Ascending aorta (tissue), 2 donors: ENCODE measurements at regions not wholly inside any gene's neighbourhood (a gene's known extent, or its start where the extent isn't known, plus 50 kb on each side); places are given as distances from the start of the nearest gene placed in this dataset.

Experiments
- DNase-seq, 2 donors: peaks; one replicate each; pipeline ENCODE4 v3.0.0-alpha.2; 2019; ENCODE audit warnings: low spot score in 2 of 2
- H3K27ac ChIP-seq, 2 donors: fragments of 200-600 bp; sonication (generic); one replicate each; pipeline ENCODE4 v1.5.1; 2016 to 2017; ENCODE audit warnings: mild to moderate bottlenecking in 1 of 2
- H3K27me3 ChIP-seq: fragments of 200-600 bp; sonication (generic); one replicate; pipeline ENCODE4 v1.5.1; 2017
- H3K36me3 ChIP-seq, 2 donors: fragments of 200-600 bp; sonication (generic); one replicate each; pipeline ENCODE4 v1.5.1; 2016
- H3K4me1 ChIP-seq, 2 donors: fragments of 200-600 bp; sonication (generic); one replicate each; pipeline ENCODE4 v1.5.1; 2016 to 2017; ENCODE audit warnings: mild to moderate bottlenecking in 1 of 2
- H3K4me3 ChIP-seq, 2 donors: fragments of 200-600 bp; sonication (generic); one replicate each; pipeline ENCODE4 v1.5.1; 2016 to 2017; ENCODE audit warnings: mild to moderate bottlenecking in 1 of 2
- H3K9me3 ChIP-seq, 2 donors: fragments of 200-600 bp; sonication (generic); one replicate each; pipeline ENCODE4 v1.5.1; 2016
- intact Hi-C: fragments of 100-400 bp; cut with DNase I; formaldehyde crosslinking; loops from one replicate; pipeline ENCODE4 v1.15.1; 2023
- TF ChIP-seq, protein P1 (sequence below), 3 experiments: fragments of 200-600 bp in 2 of 3; fragments of 450-650 bp in 1 of 3; sonication (generic) in 2 of 3; IDR thresholded peaks; one replicate each; pipeline ENCODE4 v1.5.1; 2016 to 2019; ENCODE audit warnings: antibody characterized with exemption in 3 of 3, mild to moderate bottlenecking in 1 of 3, moderate library complexity in 1 of 3

DNA sequence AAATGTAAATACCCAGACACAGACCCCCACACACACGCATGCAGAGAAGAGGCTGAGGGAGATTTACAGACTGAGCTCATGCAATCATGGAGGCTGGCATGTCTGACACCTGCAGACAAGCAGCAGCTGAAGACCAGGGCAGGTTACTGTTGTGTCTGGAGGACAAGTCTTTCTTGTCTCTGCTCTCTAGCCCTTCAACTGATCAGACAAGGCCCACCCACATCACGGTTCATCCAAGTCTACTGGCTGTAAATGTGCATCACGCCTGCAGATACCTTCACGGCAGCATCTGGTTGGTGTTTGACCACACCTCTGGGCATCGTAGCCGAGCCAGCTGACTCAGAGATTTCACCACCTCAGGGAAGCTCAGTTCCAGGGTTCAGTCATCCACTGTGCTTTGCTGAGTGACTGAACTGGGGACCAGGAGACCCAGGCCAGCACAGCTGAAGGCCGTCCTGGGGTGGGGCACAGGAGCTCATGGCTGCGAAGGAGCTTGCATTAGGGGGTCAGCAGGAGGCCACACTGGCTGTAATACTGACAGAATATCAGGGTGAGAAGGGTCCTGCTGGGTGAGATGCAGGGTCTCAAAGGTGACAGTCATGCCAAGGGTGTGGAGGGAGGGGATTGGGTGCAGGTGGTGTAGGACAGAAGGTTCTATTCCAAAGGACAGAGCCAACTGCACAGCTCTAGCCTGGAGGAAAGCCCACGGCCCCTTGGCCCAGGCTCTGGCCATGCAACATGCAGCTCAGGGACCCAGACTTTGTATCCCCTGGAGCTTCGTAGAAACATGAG is 304.9 kb downstream of the BRD1 start:
- H3K36me3 ChIP-seq = no peaks in the 10 kb centered on the region
- H3K4me1 ChIP-seq = no peaks in the 10 kb centered on the region
- H3K9me3 ChIP-seq = no peaks in the 10 kb centered on the region
- intact Hi-C loops = no loop called here
- TF ChIP-seq, protein P1, sequence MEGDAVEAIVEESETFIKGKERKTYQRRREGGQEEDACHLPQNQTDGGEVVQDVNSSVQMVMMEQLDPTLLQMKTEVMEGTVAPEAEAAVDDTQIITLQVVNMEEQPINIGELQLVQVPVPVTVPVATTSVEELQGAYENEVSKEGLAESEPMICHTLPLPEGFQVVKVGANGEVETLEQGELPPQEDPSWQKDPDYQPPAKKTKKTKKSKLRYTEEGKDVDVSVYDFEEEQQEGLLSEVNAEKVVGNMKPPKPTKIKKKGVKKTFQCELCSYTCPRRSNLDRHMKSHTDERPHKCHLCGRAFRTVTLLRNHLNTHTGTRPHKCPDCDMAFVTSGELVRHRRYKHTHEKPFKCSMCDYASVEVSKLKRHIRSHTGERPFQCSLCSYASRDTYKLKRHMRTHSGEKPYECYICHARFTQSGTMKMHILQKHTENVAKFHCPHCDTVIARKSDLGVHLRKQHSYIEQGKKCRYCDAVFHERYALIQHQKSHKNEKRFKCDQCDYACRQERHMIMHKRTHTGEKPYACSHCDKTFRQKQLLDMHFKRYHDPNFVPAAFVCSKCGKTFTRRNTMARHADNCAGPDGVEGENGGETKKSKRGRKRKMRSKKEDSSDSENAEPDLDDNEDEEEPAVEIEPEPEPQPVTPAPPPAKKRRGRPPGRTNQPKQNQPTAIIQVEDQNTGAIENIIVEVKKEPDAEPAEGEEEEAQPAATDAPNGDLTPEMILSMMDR (IDR thresholded peaks at IDR 0.05) = no peak
- no peak overlapping the region for H3K27ac ChIP-seq
- H3K27me3 ChIP-seq = no peaks in the 10 kb centered on the region
- no peak overlapping the region for H3K4me3 ChIP-seq
- no peak for DNase-seq

DNA sequence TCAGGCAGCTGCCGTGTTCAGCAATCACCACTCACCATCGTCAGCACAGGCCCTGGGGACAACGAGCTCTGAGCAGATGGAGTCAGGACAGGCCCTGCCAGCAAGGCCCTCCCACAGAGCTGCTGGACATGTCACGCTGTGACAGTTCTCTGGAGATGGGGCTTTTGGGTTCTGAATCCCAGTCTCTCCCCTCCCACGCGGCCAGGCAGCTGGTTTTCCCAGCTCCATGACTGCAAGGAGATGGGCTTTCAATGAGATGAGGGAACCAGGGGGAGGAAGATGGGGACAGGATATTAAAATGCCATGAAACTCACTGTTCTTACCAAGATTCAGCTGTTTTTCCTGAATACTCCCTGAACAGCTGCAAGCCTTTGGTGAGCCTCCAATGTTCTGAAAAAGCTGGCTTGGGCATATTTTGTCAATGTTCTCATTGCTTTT is 305.9 kb downstream of the BRD1 start:
- H3K27ac ChIP-seq = no peak overlapping the region
- H3K4me1 ChIP-seq = no peaks in the 10 kb centered on the region
- H3K36me3 ChIP-seq = no peaks in the 10 kb centered on the region
- intact Hi-C loops = no loop called here
- TF ChIP-seq, protein P1 (IDR thresholded peaks at IDR 0.05) = no peak
- H3K27me3 ChIP-seq = no peaks in the 10 kb centered on the region
- H3K9me3 ChIP-seq = no peaks in the 10 kb centered on the region
- no peak overlapping the region for H3K4me3 ChIP-seq
- DNase-seq = no peak

DNA sequence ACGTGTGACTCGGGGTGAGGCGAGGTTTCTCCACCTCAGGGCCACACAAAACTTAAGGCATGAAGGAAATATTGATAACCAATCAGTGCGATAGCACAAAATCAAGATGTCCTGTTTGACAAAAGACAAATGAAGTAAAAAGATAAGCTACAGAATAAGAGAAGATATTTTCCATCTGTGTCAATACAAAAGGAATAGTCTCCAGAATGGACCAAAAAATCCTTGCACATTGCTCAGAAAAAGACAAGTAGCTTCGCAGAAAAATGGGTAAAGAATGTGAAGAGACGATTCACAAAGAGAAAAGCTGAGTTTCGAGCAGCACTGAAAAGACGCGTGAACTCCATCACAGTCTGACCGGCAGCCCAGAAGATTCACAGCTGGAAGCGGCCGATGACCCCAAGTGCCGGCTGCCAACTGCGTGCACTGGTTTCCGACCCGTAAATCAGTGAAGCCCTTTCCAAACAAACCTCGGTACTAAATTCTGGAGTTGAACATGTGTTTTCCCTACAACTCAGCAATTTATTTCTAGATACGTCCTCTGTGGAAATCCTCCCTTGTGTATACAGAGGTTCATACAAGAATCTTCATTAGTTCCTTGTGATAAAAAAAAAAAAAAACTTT is 308.4 kb downstream of the BRD1 start:
- no peaks in the 10 kb centered on the region for H3K4me1 ChIP-seq
- H3K4me3 ChIP-seq = no peak overlapping the region
- DNase-seq = no peak
- H3K9me3 ChIP-seq = no peaks in the 10 kb centered on the region
- intact Hi-C loops = no loop called here
- H3K27me3 ChIP-seq = no peaks in the 10 kb centered on the region
- TF ChIP-seq, protein P1 (IDR thresholded peaks at IDR 0.05) = no peak
- no peak overlapping the region for H3K27ac ChIP-seq
- H3K36me3 ChIP-seq = no peaks in the 10 kb centered on the region

DNA sequence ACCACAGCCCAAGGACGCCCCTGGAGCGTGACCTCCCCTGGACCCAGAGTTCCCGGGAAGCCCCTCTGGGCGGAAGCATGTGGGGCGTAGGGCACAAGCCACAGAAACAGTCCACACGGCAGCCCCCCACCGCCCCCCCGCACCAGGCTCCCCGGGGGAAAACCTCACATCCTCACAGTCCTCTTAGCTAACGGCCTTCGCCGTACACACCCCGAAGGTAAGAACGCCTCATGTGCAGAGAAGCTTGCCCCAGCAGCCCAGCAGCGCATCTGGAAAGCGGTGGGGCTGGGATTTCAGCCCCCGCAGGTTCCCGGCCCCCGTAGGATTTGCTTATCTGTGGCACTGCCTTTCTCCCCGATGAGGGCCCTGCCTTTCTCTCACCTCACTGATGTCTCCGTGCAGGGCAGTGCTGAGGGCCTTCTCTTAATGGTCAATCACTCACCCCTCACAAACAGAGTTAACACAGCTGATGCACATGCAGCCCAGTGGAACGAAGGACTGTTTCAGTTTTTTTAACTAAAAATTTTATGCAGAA is 309.2 kb downstream of the BRD1 start:
- DNase-seq = no peak
- Histone ChIP-seq H3K27ac (no peak overlapping the region), H3K4me3 (no peak overlapping the region), H3K9me3 (no peaks in the 10 kb centered on the region), H3K36me3 (no peaks in the 10 kb centered on the region), H3K4me1 (no peaks in the 10 kb centered on the region), H3K27me3 (no peaks in the 10 kb centered on the region)
- TF ChIP-seq, protein P1 (IDR thresholded peaks at IDR 0.05) = no peak
- intact Hi-C loops = no loop called here

DNA sequence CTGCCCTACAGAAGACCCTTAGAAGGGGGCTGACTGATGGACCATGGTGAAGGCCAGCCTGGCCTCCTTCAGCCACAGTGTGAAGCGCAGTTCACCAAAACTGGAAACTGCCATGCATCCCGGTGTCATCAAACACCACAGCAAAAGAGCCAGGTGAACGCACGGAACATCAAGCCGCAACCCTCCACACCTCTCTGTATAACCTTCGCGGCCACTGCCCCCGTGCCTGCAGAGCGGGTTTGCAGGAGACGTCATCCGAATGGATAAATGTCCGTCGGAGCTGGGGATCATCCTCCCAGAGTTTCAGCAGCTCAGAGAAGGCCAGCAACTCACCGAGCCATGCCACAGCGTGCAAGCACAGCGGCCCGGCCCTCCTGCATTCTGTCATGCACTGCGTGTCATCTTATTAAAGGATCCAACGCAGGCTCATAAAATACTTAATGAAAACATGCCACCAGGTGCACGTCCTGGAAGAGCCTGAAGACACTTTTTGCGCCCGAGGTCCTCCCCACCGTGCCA is 309.9 kb downstream of the BRD1 start:
- Histone ChIP-seq H3K4me1 (no peaks in the 10 kb centered on the region), H3K9me3 (no peaks in the 10 kb centered on the region), H3K36me3 (no peaks in the 10 kb centered on the region), H3K4me3 (no peak overlapping the region), H3K27me3 (no peaks in the 10 kb centered on the region), H3K27ac (no peak overlapping the region)
- peak in 1 of 2 donors; percentile 38 for DNase-seq
- TF ChIP-seq, protein P1 (IDR thresholded peaks at IDR 0.05) = no peak
- intact Hi-C loops = no loop called here
